Karpas-422 (cell line): ENCODE measurements at regions not wholly inside any gene's neighbourhood (a gene's known extent, or its start where the extent isn't known, plus 50 kb on each side); places are given as distances from the start of the nearest gene placed in this dataset.
"Not testable (repeated sequence)": the region's sequence is repeated elsewhere in the genome, so short reads cannot be mapped to it uniquely, and the experiment has no call there.

ENCODE experiments used
- DNase-seq: peaks from one replicate; pipeline ENCODE4 v3.0.0-alpha.2; 2015
- H2AFZ ChIP-seq: fragments of 200-600 bp; sonication (generic); 2 replicates; pipeline ENCODE4 v1.6.1; 2014; ENCODE audit warnings: antibody characterized with exemption, low read length, mixed read lengths
- H3K27ac ChIP-seq: fragments of 200-600 bp; sonication (generic); 2 replicates; pipeline ENCODE4 v1.5.1; 2014; ENCODE audit warnings: mild to moderate bottlenecking, low read length, moderate library complexity
- H3K27me3 ChIP-seq: fragments of 200-600 bp; sonication (generic); 2 replicates; pipeline ENCODE4 v1.6.1; 2014; ENCODE audit warnings: low read length, mixed read lengths
- H3K36me3 ChIP-seq: fragments of 200-600 bp; sonication (generic); 2 replicates; pipeline ENCODE4 v1.6.1; 2014; ENCODE audit warnings: low read length, mixed read lengths; ENCODE audit not compliant: insufficient read depth
- H3K4me1 ChIP-seq: fragments of 200-600 bp; sonication (generic); 2 replicates; pipeline ENCODE4 v1.6.1; 2014; ENCODE audit warnings: mild to moderate bottlenecking, low read length, mixed read lengths
- H3K4me2 ChIP-seq: fragments of 200-600 bp; sonication (generic); 2 replicates; pipeline ENCODE4 v1.6.1; 2014; ENCODE audit warnings: low read length, low read depth, mild to moderate bottlenecking; ENCODE audit not compliant: poor library complexity, severe bottlenecking
- H3K4me3 ChIP-seq: fragments of 200-600 bp; sonication (generic); 2 replicates; pipeline ENCODE4 v1.5.1; 2014; ENCODE audit warnings: mild to moderate bottlenecking, antibody characterized with exemption, low read length, mixed read lengths
- H3K79me2 ChIP-seq: fragments of 200-600 bp; sonication (generic); 2 replicates; pipeline ENCODE4 v1.6.1; 2014; ENCODE audit warnings: mild to moderate bottlenecking, low read length, mixed read lengths
- H3K9ac ChIP-seq: fragments of 200-600 bp; sonication (generic); 2 replicates; pipeline ENCODE4 v1.6.0; 2014; ENCODE audit warnings: low read length
- H3K9me2 ChIP-seq: fragments of 200-600 bp; sonication (generic), shearing (Covaris generic); replicated peaks from 2 replicates; pipeline ENCODE4 v1.6.0; 2014; ENCODE audit warnings: mild to moderate bottlenecking, low read length, moderate library complexity; ENCODE audit not compliant: insufficient read depth
- H3K9me3 ChIP-seq: fragments of 300-700, 200-600 bp; sonication (generic); 2 replicates; pipeline ENCODE4 v1.6.1; 2014; ENCODE audit warnings: low read length, mixed read lengths
- H4K20me1 ChIP-seq: fragments of 200-600 bp; sonication (generic); 2 replicates; pipeline ENCODE4 v1.6.1; 2014; ENCODE audit warnings: mild to moderate bottlenecking, antibody characterized with exemption, low read length, low read depth; ENCODE audit not compliant: insufficient read depth

GRCh38 chr6:27542485-27542884 is 69.6 kb upstream of the ZNF184 start:
- H3K79me2 ChIP-seq: no peaks in the 10 kb centered on the region
- H3K9me3 ChIP-seq: no peaks in the 10 kb centered on the region
- H3K9me2 ChIP-seq: no peaks in the 10 kb centered on the region
- H3K4me3 ChIP-seq: no peak overlapping the region
- H3K36me3 ChIP-seq: no peaks in the 10 kb centered on the region
- no peak overlapping the region for H3K4me2 ChIP-seq
- no peaks in the 10 kb centered on the region for H3K27me3 ChIP-seq
- no peaks in the 10 kb centered on the region for H3K4me1 ChIP-seq
- no peak for DNase-seq
- H2AFZ ChIP-seq: no peak overlapping the region
- H4K20me1 ChIP-seq: no peaks in the 10 kb centered on the region
- H3K9ac ChIP-seq: no peak overlapping the region
- no peak overlapping the region for H3K27ac ChIP-seq

GRCh38 chr6:27541933-27542297 is 69.0 kb upstream of the ZNF184 start:
- no peak overlapping the region for H3K4me3 ChIP-seq
- no peak overlapping the region for H2AFZ ChIP-seq
- H3K36me3 ChIP-seq: no peaks in the 10 kb centered on the region
- H3K79me2 ChIP-seq: no peaks in the 10 kb centered on the region
- no peak overlapping the region for H3K27ac ChIP-seq
- H3K4me1 ChIP-seq: no peaks in the 10 kb centered on the region
- DNase-seq: no peak
- no peak overlapping the region for H3K9ac ChIP-seq
- no peak overlapping the region for H3K4me2 ChIP-seq
- H3K27me3 ChIP-seq: no peaks in the 10 kb centered on the region
- no peaks in the 10 kb centered on the region for H3K9me3 ChIP-seq
- no peaks in the 10 kb centered on the region for H3K9me2 ChIP-seq
- no peaks in the 10 kb centered on the region for H4K20me1 ChIP-seq

DNA sequence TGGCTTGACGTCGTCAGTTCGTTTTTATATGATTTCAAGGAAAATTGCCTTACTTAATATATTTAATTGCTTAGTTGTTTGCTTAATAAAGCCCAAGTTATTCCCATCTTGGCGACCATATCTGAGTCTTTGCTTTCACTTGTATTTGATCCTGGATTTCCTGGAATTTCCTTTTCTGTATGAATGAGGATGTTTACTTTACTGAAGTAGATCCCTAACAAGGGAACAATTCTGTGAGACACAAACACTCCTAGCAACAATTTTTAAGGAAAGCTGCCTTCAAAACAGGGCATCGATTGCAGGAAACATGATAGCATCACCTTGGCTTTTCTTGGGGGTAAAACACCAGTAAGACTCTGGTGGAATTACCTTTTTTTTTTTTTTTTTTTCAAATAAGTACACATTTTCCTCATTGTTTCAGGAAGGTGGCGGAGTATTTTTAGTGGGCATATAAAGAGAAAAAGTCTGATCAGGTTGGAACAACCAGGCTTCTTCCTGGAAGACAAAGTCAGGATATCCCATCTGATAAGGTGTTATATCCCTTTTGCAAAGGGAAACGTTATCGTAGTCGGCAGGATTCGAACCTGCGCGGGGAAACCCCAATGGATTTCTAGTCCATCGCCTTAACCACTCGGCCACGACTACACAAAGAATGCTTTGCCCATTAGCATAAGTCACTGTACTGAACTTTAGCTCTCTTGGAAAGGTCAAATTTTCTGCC is 68.5 kb upstream of the ZNF184 start:
- no peak overlapping the region for H2AFZ ChIP-seq
- H4K20me1 ChIP-seq: no peaks in the 10 kb centered on the region
- H3K27me3 ChIP-seq: no peaks in the 10 kb centered on the region
- H3K4me2 ChIP-seq: no peak overlapping the region
- no peaks in the 10 kb centered on the region for H3K9me2 ChIP-seq
- H3K79me2 ChIP-seq: no peaks in the 10 kb centered on the region
- H3K9me3 ChIP-seq: no peaks in the 10 kb centered on the region
- H3K9ac ChIP-seq: no peak overlapping the region
- no peaks in the 10 kb centered on the region for H3K4me1 ChIP-seq
- no peak overlapping the region for H3K27ac ChIP-seq
- H3K4me3 ChIP-seq: no peak overlapping the region
- H3K36me3 ChIP-seq: no peaks in the 10 kb centered on the region
- no peak for DNase-seq

GRCh38 chr6:27539551-27539950 is 66.6 kb upstream of the ZNF184 start:
- H3K9me2 ChIP-seq: no peaks in the 10 kb centered on the region
- H3K4me1 ChIP-seq: no peaks in the 10 kb centered on the region
- no peaks in the 10 kb centered on the region for H3K9me3 ChIP-seq
- no peaks in the 10 kb centered on the region for H3K79me2 ChIP-seq
- H3K9ac ChIP-seq: no peak overlapping the region
- H4K20me1 ChIP-seq: no peaks in the 10 kb centered on the region
- H3K27ac ChIP-seq: no peak overlapping the region
- H3K36me3 ChIP-seq: no peaks in the 10 kb centered on the region
- no peak overlapping the region for H2AFZ ChIP-seq
- no peak for DNase-seq
- H3K4me3 ChIP-seq: no peak overlapping the region
- H3K4me2 ChIP-seq: no peak overlapping the region
- H3K27me3 ChIP-seq: no peaks in the 10 kb centered on the region

DNA sequence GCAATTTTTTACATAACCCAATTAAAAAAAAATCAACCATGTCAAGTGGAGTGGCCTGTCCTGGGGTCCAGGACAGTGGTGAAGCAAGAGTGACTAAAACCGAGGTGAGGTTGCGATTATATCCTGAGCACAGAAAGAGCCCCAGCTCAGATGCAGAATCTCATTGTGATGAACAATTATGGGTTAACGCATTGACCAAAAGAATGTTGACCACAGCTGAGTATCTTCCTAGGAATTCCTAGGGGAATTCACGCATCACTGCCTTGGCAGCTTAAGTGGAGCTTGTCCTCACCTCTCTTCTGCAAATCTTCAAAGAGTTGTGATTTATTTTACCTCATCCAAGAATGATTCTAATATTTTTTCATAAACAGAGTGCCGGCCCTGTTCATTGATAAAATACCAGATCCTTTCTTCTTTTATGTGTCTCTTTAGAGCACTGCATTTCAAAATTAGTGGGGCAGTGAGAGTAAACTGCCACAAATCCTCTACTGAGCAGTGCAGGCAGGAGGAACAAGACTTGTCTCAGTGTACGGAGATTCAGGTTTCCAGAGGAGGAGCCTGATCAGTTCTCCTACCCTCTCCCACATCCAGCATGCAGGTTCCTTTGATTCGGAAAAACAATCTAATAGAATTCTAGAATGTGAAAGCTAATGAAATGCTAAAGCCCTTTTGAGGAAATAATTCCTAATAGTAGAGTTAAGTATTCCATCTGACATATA is 60.1 kb upstream of the ZNF184 start:
- Histone ChIP-seq H2AFZ (no peak overlapping the region), H3K4me2 (no peak overlapping the region)

DNA sequence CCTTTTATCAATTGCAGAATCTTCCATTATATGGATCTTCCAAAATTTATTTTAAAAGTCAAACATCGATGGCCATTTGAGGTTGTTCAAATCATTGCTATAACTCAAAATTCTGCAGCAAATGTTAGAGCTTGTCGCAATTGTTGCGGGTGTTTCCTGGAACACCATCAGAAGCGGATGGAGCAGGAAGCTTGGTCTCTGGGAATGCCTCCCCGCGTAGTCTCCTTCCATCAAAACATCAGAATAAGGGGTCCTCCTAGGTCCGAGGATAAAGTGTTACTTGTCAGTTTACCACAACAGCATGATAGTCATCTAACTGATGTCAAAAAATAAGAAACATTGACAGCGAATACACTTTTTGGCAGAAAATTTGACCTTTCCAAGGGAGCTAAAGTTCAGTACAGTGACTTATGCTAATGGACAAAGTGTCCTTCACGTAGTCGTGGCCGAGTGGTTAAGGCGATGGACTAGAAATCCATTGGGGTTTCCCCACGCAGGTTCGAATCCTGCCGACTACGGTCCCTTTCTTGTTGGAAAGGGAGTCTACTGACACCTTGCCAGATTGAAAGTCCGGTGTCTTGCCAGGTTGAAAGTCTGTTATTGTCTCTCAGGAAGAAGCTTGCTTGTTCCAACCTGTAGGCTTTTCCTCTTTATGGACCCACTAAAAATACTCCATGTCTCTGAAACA is 59.0 kb upstream of the ZNF184 start:
- Histone ChIP-seq H3K9me3 (no peaks in the 10 kb centered on the region), H2AFZ (no peak overlapping the region), H3K4me2 (no peak overlapping the region), H3K27me3 (no peaks in the 10 kb centered on the region), H4K20me1 (no peaks in the 10 kb centered on the region), H3K9ac (no peak overlapping the region), H3K4me3 (no peak overlapping the region), H3K79me2 (no peaks in the 10 kb centered on the region), H3K9me2 (no peaks in the 10 kb centered on the region), H3K36me3 (no peaks in the 10 kb centered on the region), H3K4me1 (no peaks in the 10 kb centered on the region), H3K27ac (no peak overlapping the region)
- no peak for DNase-seq

More for the DNA sequence above, 60.1 kb upstream of the ZNF184 start:
- no peaks in the 10 kb centered on the region for H3K9me3 ChIP-seq
- H3K4me3 ChIP-seq: no peak overlapping the region
- H3K27me3 ChIP-seq: no peaks in the 10 kb centered on the region
- no peaks in the 10 kb centered on the region for H3K9me2 ChIP-seq
- no peak for DNase-seq
- H3K27ac ChIP-seq: no peak overlapping the region
- no peaks in the 10 kb centered on the region for H3K36me3 ChIP-seq
- H4K20me1 ChIP-seq: no peaks in the 10 kb centered on the region
- H3K9ac ChIP-seq: no peak overlapping the region
- no peaks in the 10 kb centered on the region for H3K79me2 ChIP-seq
- H3K4me1 ChIP-seq: no peaks in the 10 kb centered on the region

DNA sequence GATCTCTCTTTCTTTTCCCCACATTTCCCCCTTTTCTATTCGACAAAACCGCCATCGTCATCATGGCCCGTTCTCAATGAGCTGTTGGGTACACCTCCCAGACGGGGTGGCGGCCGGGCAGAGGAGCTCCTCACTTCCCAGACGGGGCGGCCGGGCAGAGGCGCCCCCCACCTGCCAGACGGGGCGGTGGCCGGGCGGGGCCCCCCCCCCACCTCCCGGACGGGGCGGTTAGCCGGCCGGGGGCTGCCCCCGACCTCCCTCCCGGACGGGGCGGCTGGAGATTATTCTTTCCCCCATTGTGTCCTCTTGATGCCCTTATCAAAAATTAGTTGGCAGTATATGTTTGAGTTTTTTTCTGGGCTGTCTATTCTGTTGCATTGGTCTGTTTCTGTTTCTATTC is 56.9 kb upstream of the ZNF184 start:
- not testable (repeated sequence) for H3K4me3 ChIP-seq, H3K79me2 ChIP-seq, DNase-seq, H3K4me2 ChIP-seq, H3K9me3 ChIP-seq, H3K36me3 ChIP-seq, H4K20me1 ChIP-seq, H3K4me1 ChIP-seq, H3K9ac ChIP-seq, H3K27me3 ChIP-seq, H3K27ac ChIP-seq, H3K9me2 ChIP-seq, H2AFZ ChIP-seq

- Histone ChIP-seq H3K9me3 (no peaks in the 10 kb centered on the region), H3K9me2 (no peaks in the 10 kb centered on the region), H4K20me1 (no peaks in the 10 kb centered on the region), H3K36me3 (no peaks in the 10 kb centered on the region), H3K4me3 (no peak overlapping the region), H2AFZ (no peak overlapping the region), H3K27ac (no peak overlapping the region), H3K4me1 (no peaks in the 10 kb centered on the region), H3K79me2 (no peaks in the 10 kb centered on the region), H3K4me2 (no peak overlapping the region), H3K27me3 (no peaks in the 10 kb centered on the region), H3K9ac (no peak overlapping the region)
- DNase-seq: no peak
Observed at GRCh38 chr6:27528714-27529113, 55.8 kb upstream of the ZNF184 start.
